ENCODE measurements at regions not wholly inside any gene's neighbourhood (a gene's known extent, or its start where the extent isn't known, plus 50 kb on each side); places are given as distances from the start of the nearest gene placed in this dataset.
A peak's percentile ranks its signal among the peaks of the same experiment; 100 is the strongest.

DNA sequence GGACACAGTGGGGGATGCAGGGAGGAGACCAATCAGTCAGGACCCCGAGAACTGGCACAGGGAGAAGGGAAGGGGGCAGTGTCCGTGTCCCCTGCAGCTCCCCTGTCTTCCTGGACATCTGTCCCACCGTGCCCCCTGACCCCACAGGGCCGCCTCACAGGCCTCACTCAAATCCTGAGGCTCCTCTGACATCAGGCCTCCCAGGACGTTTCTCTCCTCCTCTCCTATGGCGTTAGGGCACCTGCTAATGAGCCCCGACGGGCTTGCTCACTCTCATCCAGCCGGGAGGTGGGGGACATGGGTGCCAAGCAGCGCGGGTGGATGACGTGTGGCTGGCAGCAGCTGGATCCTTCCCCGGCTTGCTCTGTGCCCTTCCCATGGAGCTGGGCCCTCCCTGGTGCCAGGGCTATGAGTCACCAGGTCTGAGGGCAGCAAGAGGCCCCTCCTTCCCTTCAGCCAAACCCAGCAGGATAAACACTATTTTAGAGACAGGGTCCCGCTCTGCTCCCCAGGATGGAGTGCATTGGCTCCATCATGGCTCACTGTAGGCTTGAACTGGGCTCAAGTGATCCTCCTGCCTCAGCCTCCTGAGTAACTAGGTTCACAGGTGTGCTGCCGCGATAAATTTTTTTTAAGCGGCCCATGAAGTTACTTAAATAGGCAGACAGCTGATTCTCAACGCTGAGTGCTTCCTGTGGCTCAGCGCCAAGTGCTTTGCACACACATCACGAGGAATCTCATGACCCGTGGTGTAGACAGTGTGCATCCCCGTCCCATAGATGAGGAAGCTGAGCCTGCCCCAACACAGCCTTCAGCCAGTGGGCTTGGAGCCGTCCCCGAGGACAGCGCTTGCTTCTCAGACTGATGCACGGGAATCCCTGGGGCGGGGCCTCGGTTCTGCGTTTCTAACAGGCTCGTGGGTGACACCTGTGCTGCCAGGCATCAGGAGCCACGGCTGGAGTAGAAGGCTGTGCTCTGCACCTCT, 64.5 kb upstream of the HDAC4 start:
- no peak overlapping the region for H3K4me3 ChIP-seq (ENCODE audit: low read length)
- peak; percentile 71 for DNase-seq (ENCODE audit: low read depth, low spot score)

DNA sequence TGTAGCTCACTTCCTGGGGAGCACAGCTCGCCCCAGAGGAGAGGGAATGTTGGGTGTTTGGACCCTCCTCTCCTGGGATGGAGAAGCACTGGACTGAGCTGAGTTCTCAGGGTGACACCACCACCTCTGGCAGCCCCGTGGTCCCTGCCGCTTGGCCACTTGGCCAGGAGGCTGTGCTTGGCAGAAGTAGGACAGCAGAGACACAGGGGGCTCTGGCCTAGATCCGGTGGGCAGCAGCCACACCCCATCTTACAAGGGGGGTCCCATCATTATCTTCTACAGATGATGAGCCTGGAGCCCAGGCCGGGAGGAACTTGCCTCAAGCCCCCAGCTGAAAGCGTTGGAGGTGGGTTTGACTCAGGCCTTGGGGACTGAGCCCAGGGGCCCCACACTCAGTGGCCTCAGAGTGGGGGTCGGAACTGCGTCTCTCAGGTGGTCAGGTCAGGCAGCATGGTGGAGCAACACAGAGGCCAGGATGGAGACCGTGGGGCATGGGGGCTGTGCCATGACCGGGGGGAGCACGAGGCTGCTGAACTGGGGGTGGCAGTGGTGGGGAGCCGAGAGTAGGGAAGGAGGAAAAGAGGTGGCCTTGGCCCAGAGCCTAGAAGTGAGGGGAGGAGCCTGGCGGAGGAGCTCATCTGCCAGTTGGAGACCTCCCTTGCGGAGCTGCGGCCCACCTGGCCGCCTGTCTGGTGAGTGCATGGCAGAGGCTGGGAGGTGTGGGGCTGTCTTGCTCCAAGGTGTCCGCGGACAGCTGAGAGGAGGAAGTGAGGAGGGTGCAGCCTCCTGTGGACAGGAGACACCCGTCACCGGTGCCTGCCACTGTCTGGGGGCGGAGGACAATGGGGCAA, 63.6 kb upstream of the HDAC4 start:
- H3K4me3 ChIP-seq (ENCODE audit: low read length): no peak overlapping the region

DNA sequence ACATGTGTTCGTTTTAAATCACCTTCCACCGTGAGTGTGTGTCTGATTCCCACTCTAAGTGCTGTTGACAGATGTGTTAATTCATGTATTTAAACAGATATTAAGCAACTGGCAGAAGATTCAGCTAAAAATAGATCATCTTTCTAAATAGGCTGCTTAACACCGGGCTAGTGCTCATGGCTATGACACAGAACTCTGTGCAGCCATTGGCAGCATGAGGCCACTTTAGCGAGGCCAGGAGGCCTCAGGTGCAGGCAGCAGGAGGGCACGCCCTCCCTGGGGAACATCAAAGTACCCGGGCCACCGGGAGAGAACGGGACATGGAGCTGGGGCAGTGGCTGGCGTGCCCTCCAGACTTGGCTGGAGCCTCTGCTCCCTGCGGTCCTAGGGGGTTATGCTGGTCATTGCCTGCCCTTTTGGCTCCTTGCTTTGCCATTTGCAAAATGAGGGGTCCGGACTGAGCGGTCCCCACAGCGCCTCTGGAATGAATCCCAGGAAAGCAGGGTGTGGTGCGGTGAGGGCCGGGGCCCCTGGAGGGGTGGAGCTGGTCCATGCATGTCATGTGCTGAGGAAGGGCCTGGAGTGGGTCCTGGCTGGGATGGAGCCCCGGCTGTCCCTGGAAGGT, 62.8 kb upstream of the HDAC4 start:
- H3K4me3 ChIP-seq (ENCODE audit: low read length): no peak overlapping the region
- no peak for DNase-seq (ENCODE audit: low read depth, low spot score)

More for the DNA sequence above, 63.6 kb upstream of the HDAC4 start:
- DNase-seq (ENCODE audit: low read depth, low spot score): no peak

DNA sequence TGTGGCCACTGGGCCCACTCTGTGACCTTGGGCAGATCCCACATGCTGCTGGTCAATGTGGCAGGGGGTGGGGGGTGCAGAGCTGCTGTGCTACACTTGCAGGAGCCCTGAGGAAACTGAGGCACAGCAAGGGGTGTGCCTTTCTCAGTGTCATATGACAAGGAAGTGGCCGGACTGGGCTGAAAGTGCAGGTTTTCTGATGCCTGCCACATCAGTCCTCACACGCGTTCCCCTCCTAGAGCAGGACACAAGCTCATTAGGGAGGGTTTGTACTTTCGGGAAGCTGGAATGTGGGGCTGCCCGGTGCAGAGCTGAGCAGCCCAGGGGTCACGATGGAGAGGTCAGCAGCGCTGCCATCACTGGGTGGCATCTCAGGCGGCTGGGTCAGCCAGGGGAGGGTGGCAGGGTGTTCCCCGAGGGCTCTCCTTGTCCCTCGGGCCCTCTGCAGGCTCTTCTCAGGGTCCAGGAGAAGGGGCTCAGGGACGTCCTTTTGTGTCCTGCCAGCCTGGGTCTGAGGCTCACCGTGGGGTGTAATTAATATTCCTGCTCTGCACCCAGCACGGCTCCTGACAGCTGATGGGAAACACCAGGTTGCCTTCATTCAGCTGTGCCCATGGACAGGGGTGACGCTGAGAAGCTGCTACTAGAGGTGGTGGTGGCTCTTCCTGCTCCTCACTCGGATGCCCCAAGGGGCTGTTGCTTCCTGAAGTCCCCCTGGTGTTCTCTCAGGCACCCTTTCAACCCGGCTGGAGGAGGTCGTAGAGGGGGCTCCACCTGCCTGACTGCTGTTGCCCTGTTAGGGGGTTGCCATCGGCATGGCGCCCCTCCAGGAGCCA, 62.1 kb upstream of the HDAC4 start:
- no peak for DNase-seq (ENCODE audit: low read depth, low spot score)
- no peak overlapping the region for H3K4me3 ChIP-seq (ENCODE audit: low read length)

DNA sequence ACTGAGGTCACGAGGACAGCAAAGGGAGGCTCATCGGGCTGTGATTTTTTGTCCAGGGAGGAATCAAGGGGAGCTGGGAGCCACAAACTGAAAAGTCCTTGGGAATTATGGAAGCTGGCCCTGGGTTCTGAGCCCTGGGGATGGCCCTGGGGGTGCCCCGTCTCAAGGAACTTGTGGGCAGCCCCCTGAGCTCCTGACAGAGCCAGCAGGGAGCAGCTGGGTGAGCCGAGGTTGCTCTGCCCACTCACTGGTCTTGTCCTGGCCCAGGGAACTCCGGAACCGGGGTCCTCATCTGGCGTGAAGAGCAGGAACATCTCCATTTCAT, 61.3 kb upstream of the HDAC4 start:
- DNase-seq (ENCODE audit: low read depth, low spot score): no peak

DNA sequence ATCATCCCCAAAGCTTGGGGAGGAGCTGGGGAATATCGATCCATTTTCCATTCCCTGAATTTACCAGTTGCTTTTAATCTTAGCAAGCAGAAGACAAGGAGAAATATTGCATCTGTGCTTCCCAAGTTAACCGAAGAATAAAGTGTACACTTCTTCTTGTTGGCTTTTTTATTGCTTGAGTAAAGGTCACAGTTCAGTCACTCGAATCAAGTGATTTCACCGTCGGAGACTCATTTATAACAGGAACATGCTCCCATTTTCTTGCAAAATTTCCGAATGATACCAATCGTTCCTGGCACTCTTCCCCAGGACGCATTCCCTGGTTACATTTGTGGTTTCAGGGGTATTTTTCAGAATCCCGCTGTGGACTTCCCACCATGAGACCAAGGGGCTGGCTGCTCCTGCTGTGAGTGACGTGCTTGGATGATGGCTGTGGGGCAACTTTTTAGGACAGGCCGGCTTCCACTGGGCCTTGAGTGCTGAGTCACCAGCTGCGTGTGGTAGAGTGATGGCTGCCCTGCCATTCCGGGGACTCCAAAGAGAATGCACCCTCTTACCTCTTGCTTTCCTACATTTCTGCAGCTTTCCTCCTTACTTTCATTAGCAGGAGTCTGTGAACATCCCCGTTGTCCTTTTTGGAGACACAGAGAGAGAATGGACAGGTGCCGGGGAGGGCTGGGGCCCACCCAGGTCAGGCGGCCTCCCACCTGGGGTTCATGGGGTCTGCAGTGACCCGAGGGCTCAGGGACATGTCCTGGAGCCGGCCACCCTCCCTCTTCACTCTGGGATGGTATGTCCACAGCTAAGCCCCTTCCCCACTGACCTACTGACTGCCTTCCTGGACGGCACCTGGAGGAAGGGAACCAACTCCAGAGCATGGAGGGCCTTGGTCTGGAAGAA, 60.7 kb upstream of the HDAC4 start:
- DNase-seq (ENCODE audit: low read depth, low spot score): no peak
- H3K4me3 ChIP-seq (ENCODE audit: low read length): no peak overlapping the region

More for the DNA sequence above, 61.3 kb upstream of the HDAC4 start:
- H3K4me3 ChIP-seq (ENCODE audit: low read length): no peak overlapping the region

DNA sequence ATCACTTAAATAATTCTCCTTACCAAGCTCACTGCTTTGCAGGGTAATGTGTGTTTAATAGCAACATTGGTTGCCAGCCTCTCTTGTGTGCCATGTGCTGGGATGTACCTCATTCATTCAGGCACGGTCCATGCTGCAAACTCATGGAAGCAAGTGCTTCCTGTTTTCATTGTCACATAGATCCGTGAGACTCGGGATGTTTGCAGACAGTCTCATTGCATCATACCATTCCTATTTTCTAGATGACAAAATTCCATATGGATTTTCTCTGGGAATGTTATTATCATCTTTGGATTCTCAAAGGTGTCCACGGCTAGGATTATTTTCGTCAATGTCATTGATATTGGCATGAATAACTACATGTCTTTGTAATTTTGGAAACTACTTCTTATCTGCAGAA, 60.0 kb upstream of the HDAC4 start:
- no peak overlapping the region for H3K4me3 ChIP-seq (ENCODE audit: low read length)
- no peak for DNase-seq (ENCODE audit: low read depth, low spot score)

DNA sequence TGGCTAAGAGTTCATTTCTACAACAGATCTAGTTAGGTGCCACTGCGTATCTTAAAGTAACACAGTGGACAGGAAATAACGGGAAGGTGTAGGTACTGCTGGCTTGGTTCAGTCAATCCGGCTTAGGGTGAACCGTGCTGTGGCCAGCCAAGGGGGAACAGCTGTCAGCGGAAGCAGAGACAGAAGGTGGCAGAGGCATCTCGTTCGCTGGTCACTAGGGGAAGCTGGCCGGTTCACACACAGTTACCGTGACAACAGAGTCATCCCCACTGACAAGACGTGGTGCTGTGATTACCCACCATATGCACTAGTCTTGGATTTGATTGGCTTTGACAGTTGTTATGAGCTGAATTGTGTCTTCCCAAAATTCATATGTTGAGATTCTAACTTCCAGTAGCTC, 58.8 kb upstream of the HDAC4 start:
- H3K4me3 ChIP-seq (ENCODE audit: low read length): no peak overlapping the region
- DNase-seq (ENCODE audit: low read depth, low spot score): no peak

DNA sequence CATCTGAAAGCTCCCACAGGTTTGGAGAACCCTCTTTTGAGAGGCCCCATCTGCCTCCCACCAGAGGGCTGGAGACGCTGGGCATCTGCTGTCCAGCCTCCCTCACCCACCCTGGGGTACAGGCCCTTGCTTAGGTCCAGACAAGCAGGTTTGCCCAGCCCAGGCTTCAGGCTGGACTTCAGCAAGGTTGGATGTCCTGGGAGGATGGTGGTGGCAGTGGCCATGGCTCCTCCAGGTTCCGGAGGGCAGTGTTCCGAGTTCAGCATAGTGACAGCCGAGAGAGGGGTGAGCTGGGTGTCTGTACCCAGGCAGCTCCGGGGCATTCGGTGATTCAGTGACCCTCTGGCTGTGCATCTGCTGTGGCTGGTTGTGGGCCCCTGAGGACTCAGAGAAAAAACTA, 58.2 kb upstream of the HDAC4 start:
- H3K4me3 ChIP-seq (ENCODE audit: low read length): no peak overlapping the region
- no peak for DNase-seq (ENCODE audit: low read depth, low spot score)

DNA sequence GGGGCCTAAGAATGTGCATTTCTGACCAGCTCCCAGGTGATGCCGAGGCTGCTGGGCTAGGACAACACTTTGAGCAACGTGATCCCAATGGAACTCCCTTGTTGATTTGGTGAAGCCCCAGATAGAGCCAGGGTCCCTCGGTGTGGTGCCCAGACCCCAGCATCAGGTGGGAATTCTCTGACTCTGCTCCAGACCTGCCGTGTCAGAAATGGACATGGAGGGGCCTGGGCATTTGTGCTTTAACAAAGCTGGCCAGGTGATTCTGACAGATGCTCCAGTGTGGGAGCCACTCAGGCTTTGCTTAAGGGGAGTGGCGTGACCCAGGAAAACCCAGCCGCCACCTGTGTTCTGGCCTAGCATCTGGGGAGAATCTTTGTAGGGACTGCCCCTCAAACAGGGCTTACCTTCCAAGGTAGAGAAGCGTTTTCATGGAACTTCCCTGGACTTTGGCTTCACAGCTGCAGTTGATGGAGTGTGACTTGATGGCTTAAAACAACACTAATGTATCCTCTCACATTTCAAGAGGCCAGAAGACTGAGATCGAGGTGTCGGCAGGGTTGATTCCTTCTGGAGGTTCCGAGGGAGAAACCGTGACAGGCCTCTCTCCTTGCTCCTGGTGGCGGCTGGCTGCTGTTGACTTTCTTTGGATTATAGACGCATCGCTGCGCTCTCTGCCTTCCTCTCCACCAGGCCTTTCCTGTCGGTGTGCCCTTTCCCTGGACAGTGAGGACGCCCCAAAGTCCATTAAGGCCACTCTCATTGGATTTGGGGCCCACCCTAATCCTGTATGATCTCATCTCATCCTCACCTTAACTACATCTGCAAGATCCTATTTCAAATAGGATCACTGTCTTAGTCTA, 57.0 kb upstream of the HDAC4 start:
- H3K4me3 ChIP-seq (ENCODE audit: low read length): no peak overlapping the region
- DNase-seq (ENCODE audit: low read depth, low spot score): no peak

DNA sequence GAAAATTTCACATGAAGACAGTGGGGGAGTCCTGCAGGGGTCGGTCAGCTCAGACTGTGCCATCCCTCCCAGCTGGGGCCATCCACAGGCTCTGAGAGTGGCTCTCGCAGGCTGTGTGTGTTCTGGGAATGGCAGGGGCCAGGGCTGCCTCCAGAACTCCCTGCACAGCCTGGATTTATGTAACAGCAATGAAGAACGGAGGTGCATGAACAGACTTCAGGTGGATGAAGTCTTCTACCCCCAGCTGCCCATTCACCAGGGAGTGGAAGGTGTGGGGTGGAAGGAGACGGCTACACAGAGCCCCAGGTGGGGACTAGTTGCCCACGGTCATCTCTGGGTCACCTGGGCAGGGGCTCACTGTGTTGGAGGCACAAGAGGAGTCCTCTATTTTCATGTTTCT, 56.1 kb upstream of the HDAC4 start:
- no peak overlapping the region for H3K4me3 ChIP-seq (ENCODE audit: low read length)
- DNase-seq (ENCODE audit: low read depth, low spot score): no peak

DNA sequence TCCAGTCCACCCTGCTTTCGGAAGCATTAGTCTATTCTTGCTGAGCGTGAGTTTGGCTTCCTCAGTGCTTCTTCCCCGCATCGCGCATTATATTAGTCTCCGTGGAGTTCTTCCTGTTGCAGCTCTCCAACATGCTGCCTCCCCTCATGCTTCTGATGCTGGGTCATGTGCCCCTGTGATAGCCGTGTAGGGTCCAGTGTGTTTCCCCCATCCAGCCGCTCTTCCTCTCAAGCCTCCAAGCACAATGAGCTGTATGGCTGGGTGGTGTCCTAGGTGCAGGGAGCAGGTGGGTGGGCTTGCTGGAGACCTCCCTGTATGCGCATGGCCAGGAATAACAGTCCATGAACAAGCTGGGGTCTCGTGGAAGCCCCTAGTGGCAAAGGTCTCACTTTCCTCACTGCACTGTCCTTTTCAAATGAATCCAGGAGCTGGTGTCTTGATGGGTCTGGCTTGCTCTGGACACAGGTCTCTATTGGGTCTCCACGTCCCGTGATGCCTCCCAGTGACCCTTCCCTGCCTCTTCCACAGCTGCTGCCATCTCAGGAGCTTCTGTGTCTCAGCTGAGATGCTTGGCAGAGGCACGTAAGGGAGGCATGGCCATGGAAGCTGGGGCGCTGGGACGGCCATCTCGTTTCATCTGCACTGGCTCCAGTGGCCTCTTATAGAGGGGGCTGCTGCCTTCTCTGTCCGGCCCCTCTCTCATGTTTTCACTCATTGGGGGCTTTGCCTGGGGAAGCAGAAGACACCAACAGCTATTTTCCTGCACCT, 54.8 kb upstream of the HDAC4 start:
- no peak for DNase-seq (ENCODE audit: low read depth, low spot score)
- no peak overlapping the region for H3K4me3 ChIP-seq (ENCODE audit: low read length)

DNA sequence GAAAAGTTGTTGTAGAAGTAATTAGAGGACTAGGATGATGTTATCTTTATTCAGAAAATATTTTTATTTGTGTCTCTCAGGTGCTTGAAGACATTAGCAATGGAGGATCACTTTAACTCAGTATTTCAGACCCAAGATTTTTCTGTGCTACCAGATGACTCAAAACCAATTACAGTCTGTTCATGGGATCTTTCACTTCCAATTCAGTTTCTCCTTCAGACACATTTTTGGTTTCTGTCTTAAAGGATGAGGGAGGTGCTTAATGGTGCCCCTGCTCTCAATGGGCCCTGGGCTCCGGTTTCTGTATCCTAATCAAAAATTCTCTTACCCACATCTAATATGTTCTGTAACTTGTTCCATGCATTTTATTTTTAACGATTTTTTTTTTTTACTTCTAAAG, 53.7 kb upstream of the HDAC4 start:
- DNase-seq (ENCODE audit: low read depth, low spot score): no peak
- no peak overlapping the region for H3K4me3 ChIP-seq (ENCODE audit: low read length)

All from Jurkat, Clone E6-1 (cell line).